ENCODE measurements at regions not wholly inside any gene's neighbourhood (a gene's known extent, or its start where the extent isn't known, plus 50 kb on each side); places are given as distances from the start of the nearest gene placed in this dataset.
A peak's percentile ranks its signal among the peaks of the same experiment; 100 is the strongest.

GRCh38 chr4:137370679-137371078 is 161.6 kb downstream of the PCDH18 start:
- 51 to 54% methylated on average over 2 of the region's 2 CpGs for WGBS, 2 donors

DNA sequence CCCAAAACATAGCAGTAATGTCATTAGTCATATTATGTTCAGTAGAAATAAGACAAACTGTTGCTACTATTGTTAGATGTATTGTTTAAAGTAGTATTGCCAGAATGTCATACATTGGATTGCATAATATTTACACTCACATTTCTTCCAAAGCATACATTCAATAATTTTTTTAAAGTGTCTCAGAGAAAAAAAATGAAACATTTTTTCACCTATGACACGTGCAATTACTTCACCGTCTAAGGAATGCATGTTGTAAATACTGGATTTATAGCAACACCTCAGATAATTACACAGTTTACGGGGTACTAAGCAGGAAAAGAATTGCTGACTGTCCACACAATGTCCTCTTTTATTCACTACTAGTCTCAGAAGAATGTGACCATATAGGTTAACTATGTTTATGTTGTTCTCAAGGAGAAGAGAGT is 162.1 kb downstream of the PCDH18 start:
- WGBS, 2 donors, result 10 to 23% methylated on average over 3 of the region's 3 CpGs
- Histone ChIP-seq H3K9me3 (no peaks in the 10 kb centered on the region), H3K36me3 (no peaks in the 10 kb centered on the region), H3K27me3 (no peaks in the 10 kb centered on the region), H3K27ac (no peak overlapping the region), H3K4me1 (no peaks in the 10 kb centered on the region), H3K4me3 (no peak overlapping the region)
- intact Hi-C loops (cut with DNase I), result no loop called here
- FAIRE-seq, result no peak
- DNase-seq, result no peak
- TF ChIP-seq, protein P1, sequence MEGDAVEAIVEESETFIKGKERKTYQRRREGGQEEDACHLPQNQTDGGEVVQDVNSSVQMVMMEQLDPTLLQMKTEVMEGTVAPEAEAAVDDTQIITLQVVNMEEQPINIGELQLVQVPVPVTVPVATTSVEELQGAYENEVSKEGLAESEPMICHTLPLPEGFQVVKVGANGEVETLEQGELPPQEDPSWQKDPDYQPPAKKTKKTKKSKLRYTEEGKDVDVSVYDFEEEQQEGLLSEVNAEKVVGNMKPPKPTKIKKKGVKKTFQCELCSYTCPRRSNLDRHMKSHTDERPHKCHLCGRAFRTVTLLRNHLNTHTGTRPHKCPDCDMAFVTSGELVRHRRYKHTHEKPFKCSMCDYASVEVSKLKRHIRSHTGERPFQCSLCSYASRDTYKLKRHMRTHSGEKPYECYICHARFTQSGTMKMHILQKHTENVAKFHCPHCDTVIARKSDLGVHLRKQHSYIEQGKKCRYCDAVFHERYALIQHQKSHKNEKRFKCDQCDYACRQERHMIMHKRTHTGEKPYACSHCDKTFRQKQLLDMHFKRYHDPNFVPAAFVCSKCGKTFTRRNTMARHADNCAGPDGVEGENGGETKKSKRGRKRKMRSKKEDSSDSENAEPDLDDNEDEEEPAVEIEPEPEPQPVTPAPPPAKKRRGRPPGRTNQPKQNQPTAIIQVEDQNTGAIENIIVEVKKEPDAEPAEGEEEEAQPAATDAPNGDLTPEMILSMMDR (IDR thresholded peaks at IDR 0.05), result no peak
- no peak for ATAC-seq

More at GRCh38 chr4:137370679-137371078, 161.6 kb downstream of the PCDH18 start:
- DNase-seq (no peak), FAIRE-seq (no peak), ATAC-seq (no peak)
- TF ChIP-seq, protein P1 (IDR thresholded peaks at IDR 0.05), result no peak
- Histone ChIP-seq H3K27me3 (no peaks in the 10 kb centered on the region), H3K36me3 (no peaks in the 10 kb centered on the region), H3K4me1 (no peaks in the 10 kb centered on the region), H3K27ac (no peak overlapping the region), H3K4me3 (no peak overlapping the region), H3K9me3 (no peaks in the 10 kb centered on the region)
- intact Hi-C loops (cut with DNase I), result no loop called here

GRCh38 chr4:137367620-137368019 is 164.7 kb downstream of the PCDH18 start:
- ATAC-seq (no peak), FAIRE-seq (no peak), DNase-seq (no peak)
- intact Hi-C loops (cut with DNase I), result no loop called here
- H3K4me1 ChIP-seq, result no peaks in the 10 kb centered on the region
- TF ChIP-seq, protein P1 (IDR thresholded peaks at IDR 0.05), result no peak
- H3K4me3 ChIP-seq, result no peak overlapping the region
- WGBS, 2 donors, result 62 to 76% methylated on average over 2 of the region's 2 CpGs
- no peaks in the 10 kb centered on the region for H3K27me3 ChIP-seq
- H3K9me3 ChIP-seq, result no peaks in the 10 kb centered on the region
- no peaks in the 10 kb centered on the region for H3K36me3 ChIP-seq
- no peak overlapping the region for H3K27ac ChIP-seq

DNA sequence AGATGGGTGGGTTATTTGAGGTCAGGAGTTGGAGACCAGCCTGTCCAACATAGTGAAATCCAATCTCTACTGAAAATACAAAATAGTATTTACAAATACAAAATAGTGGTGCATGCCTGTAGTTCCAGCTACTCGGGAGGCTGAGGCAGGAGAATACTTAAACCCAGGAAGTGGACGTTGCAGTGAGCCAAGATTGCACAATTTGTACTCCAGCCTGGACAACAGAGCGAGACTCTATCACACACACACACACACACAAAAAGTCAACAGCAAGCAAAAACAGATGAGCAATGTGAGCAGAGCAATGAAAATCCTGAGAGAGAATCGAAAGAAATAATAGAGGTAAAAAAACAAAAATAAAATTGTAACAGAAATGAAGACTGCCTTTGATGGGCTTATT is 168.8 kb downstream of the PCDH18 start:
- no peaks in the 10 kb centered on the region for H3K9me3 ChIP-seq
- 44 to 61% methylated on average over 4 of the region's 4 CpGs for WGBS, 2 donors
- TF ChIP-seq, protein P1 (IDR thresholded peaks at IDR 0.05), result no peak

GRCh38 chr4:137361756-137362470 is 170.4 kb downstream of the PCDH18 start:
- ATAC-seq (peak in 1 of 4 donors; percentile 11), FAIRE-seq (no peak), DNase-seq (no peak)
- Histone ChIP-seq H3K36me3 (no peaks in the 10 kb centered on the region), H3K9me3 (no peaks in the 10 kb centered on the region), H3K4me3 (no peak overlapping the region), H3K27me3 (no peaks in the 10 kb centered on the region), H3K27ac (no peak overlapping the region), H3K4me1 (no peaks in the 10 kb centered on the region)
- intact Hi-C loops (cut with DNase I), result no loop called here
- TF ChIP-seq, protein P1 (IDR thresholded peaks at IDR 0.05), result no peak
- 53 to 54% methylated on average over 3 of the region's 3 CpGs for WGBS, 2 donors

More for the DNA sequence above, 168.8 kb downstream of the PCDH18 start:
- no peak overlapping the region for H3K27ac ChIP-seq
- H3K4me1 ChIP-seq, result no peaks in the 10 kb centered on the region
- no peak for ATAC-seq
- intact Hi-C loops (cut with DNase I), result no loop called here
- no peak for FAIRE-seq
- H3K4me3 ChIP-seq, result no peak overlapping the region
- H3K36me3 ChIP-seq, result no peaks in the 10 kb centered on the region
- H3K27me3 ChIP-seq, result no peaks in the 10 kb centered on the region
- no peak for DNase-seq
